ENCODE measurements at regions not wholly inside any gene's neighbourhood (a gene's known extent, or its start where the extent isn't known, plus 50 kb on each side); places are given as distances from the start of the nearest gene placed in this dataset.

GRCh38 chr6:62392291-62392690 is 106.3 kb upstream of the KHDRBS2 start:
- no peak for TF ChIP-seq CTCF (IDR thresholded peaks at IDR 0.05)
- no peak for TF ChIP-seq POLR2A (IDR thresholded peaks at IDR 0.05)
